CD4-positive, alpha-beta T cell (primary cell): ENCODE measurements at regions not wholly inside any gene's neighbourhood (a gene's known extent, or its start where the extent isn't known, plus 50 kb on each side); places are given as distances from the start of the nearest gene placed in this dataset.

Source experiments
- ATAC-seq: fragments of 200-7000 bp; cut with Tn5 transposase; one replicate; pipeline ENCODE4 v1.10.0; 2022; ENCODE audit warnings: mild to moderate bottlenecking; ENCODE audit not compliant: poor library complexity
- CTCF ChIA-PET: fragments of 350-600 bp; sonication (Branson Sonifier 250); formaldehyde crosslinking; loops from one replicate; lab custom pipeline; 2021; ENCODE audit warnings: antibody characterized with exemption, inconsistent platforms; lab: Charles Lee
- POLR2A ChIA-PET: fragments of 350-600 bp; sonication (Branson Sonifier 250); formaldehyde crosslinking; loops from one replicate; lab custom pipeline; 2021; ENCODE audit warnings: antibody characterized with exemption, inconsistent platforms; lab: Charles Lee
- DNase-seq, 14 experiments: peaks; one replicate each; pipeline ENCODE4 v3.0.0-alpha.2; 2013 to 2020; ENCODE audit warnings: mixed read lengths in 2 of 14
- H3K27ac ChIP-seq, 2 donors: one replicate each; pipeline versions ENCODE4 v1.5.1 to v1.7.0; 2013; ENCODE audit warnings: low read length in 2 of 2, low read depth in 1 of 2, mild to moderate bottlenecking in 1 of 2
- H3K27me3 ChIP-seq, 2 experiments: 1 replicate in 1 of 2; 2 replicates in 1 of 2; pipeline versions ENCODE4 v1.6.1 to v1.7.0; 2013; ENCODE audit warnings: low read length in 2 of 2, control low read depth in 1 of 2, mild to moderate bottlenecking in 1 of 2, moderate library complexity in 1 of 2; ENCODE audit not compliant: insufficient read depth in 2 of 2, control insufficient read depth in 1 of 2
- H3K36me3 ChIP-seq: one replicate; pipeline ENCODE4 v1.6.1; 2013; ENCODE audit warnings: low read length, control low read depth; ENCODE audit not compliant: insufficient read depth
- H3K4me1 ChIP-seq: one replicate; pipeline ENCODE4 v1.6.1; 2013; ENCODE audit warnings: low read length, control low read depth; ENCODE audit not compliant: insufficient read depth
- H3K4me3 ChIP-seq: one replicate; pipeline ENCODE4 v1.5.1; 2013; ENCODE audit warnings: mild to moderate bottlenecking, low read length, moderate library complexity
- H3K9me3 ChIP-seq, 2 experiments: 1 replicate in 1 of 2; 2 replicates in 1 of 2; pipeline versions ENCODE4 v1.6.1 to v1.7.0; 2013; ENCODE audit warnings: low read length in 2 of 2, mild to moderate bottlenecking in 2 of 2, control low read depth in 1 of 2, moderate library complexity in 1 of 2; ENCODE audit not compliant: control insufficient read depth in 1 of 2, insufficient read depth in 1 of 2
- H3K27ac Mint-ChIP-seq: one replicate; pipeline ENCODE4 v1.8.0; 2020; ENCODE audit warnings: mixed read lengths
- H3K27me3 Mint-ChIP-seq: one replicate; pipeline ENCODE4 v1.8.0; 2021; ENCODE audit warnings: mixed read lengths
- H3K36me3 Mint-ChIP-seq: one replicate; pipeline ENCODE4 v1.8.0; 2021; ENCODE audit warnings: low read depth, mixed read lengths
- H3K4me1 Mint-ChIP-seq: one replicate; pipeline ENCODE4 v1.8.0; 2021; ENCODE audit warnings: low read depth, mixed read lengths
- H3K4me3 Mint-ChIP-seq: one replicate; pipeline ENCODE4 v1.8.0; 2020; ENCODE audit warnings: mild to moderate bottlenecking, mixed read lengths
- H3K9me3 Mint-ChIP-seq: one replicate; pipeline ENCODE4 v1.8.0; 2020; ENCODE audit warnings: mixed read lengths
- intact Hi-C, 2 experiments: fragments of 100-400 bp; cut with DNase I in 1 of 2; cut with micrococcal nuclease in 1 of 2; formaldehyde crosslinking; loops; one replicate each; pipeline versions ENCODE4 v1.15.1 to v1.9.0; 2023 to 2025; cut with DNase I, micrococcal nuclease
- TF ChIP-seq, protein P1 (sequence below): fragments of 200-600 bp; IDR thresholded peaks from one replicate; pipeline ENCODE4 v1.8.0; 2022; ENCODE audit warnings: antibody characterized with exemption, mild to moderate bottlenecking

GRCh38 chr18:75154259-75154658 is 54.7 kb downstream of the PTGR3 start:
- no peaks in the 10 kb centered on the region for H3K4me1 Mint-ChIP-seq

GRCh38 chr18:75143851-75144250 is 65.1 kb downstream of the PTGR3 start:
- intact Hi-C loops, result no loop called here
- POLR2A ChIA-PET, result no interaction called here
- no peaks in the 10 kb centered on the region for H3K36me3 Mint-ChIP-seq
- no peaks in the 10 kb centered on the region for H3K27me3 ChIP-seq
- no peak overlapping the region for H3K27ac ChIP-seq
- H3K27me3 Mint-ChIP-seq, result no peaks in the 10 kb centered on the region
- H3K4me1 ChIP-seq, result no peaks in the 10 kb centered on the region
- no peaks in the 10 kb centered on the region for H3K4me1 Mint-ChIP-seq
- H3K27ac Mint-ChIP-seq, result no peak overlapping the region
- H3K9me3 ChIP-seq, result peaks cover 3 to 10% of the 10 kb centered on the region in 2 experiments
- ATAC-seq (no peak), DNase-seq (no peak)
- CTCF ChIA-PET, result no interaction called here
- TF ChIP-seq, protein P1, sequence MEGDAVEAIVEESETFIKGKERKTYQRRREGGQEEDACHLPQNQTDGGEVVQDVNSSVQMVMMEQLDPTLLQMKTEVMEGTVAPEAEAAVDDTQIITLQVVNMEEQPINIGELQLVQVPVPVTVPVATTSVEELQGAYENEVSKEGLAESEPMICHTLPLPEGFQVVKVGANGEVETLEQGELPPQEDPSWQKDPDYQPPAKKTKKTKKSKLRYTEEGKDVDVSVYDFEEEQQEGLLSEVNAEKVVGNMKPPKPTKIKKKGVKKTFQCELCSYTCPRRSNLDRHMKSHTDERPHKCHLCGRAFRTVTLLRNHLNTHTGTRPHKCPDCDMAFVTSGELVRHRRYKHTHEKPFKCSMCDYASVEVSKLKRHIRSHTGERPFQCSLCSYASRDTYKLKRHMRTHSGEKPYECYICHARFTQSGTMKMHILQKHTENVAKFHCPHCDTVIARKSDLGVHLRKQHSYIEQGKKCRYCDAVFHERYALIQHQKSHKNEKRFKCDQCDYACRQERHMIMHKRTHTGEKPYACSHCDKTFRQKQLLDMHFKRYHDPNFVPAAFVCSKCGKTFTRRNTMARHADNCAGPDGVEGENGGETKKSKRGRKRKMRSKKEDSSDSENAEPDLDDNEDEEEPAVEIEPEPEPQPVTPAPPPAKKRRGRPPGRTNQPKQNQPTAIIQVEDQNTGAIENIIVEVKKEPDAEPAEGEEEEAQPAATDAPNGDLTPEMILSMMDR, result no peak
- no peak overlapping the region for H3K4me3 Mint-ChIP-seq
- H3K36me3 ChIP-seq, result no peaks in the 10 kb centered on the region
- H3K9me3 Mint-ChIP-seq, result peaks cover 14% of the 10 kb centered on the region
- H3K4me3 ChIP-seq, result no peak overlapping the region

More at GRCh38 chr18:75154259-75154658, 54.7 kb downstream of the PTGR3 start:
- Histone ChIP-seq H3K36me3 (no peaks in the 10 kb centered on the region), H3K4me3 (no peak overlapping the region), H3K4me1 (no peaks in the 10 kb centered on the region), H3K27me3 (no peaks in the 10 kb centered on the region), H3K9me3 (peaks cover 4 to 17% of the 10 kb centered on the region in 2 experiments), H3K27ac (no peak overlapping the region)
- Mint-ChIP-seq H3K36me3 (no peaks in the 10 kb centered on the region), H3K27me3 (no peaks in the 10 kb centered on the region), H3K27ac (no peak overlapping the region), H3K9me3 (peaks cover 2% of the 10 kb centered on the region), H3K4me3 (no peak overlapping the region)
- CTCF ChIA-PET, result no interaction called here
- TF ChIP-seq, protein P1, result no peak
- intact Hi-C loops, result no loop called here
- no peak for DNase-seq
- no peak for ATAC-seq
- POLR2A ChIA-PET, result no interaction called here

- POLR2A ChIA-PET, result no interaction called here
- ATAC-seq (no peak), DNase-seq (no peak)
- Histone ChIP-seq H3K36me3 (no peaks in the 10 kb centered on the region), H3K27ac (no peak overlapping the region), H3K9me3 (peaks cover 3 to 10% of the 10 kb centered on the region in 2 experiments), H3K27me3 (no peaks in the 10 kb centered on the region), H3K4me3 (no peak overlapping the region), H3K4me1 (no peaks in the 10 kb centered on the region)
- Mint-ChIP-seq H3K27me3 (no peaks in the 10 kb centered on the region), H3K4me3 (no peak overlapping the region), H3K36me3 (no peaks in the 10 kb centered on the region), H3K4me1 (no peaks in the 10 kb centered on the region), H3K9me3 (peaks cover 14% of the 10 kb centered on the region), H3K27ac (no peak overlapping the region)
- TF ChIP-seq, protein P1, result no peak
- intact Hi-C loops, result no loop called here
- CTCF ChIA-PET, result no interaction called here
Measured at GRCh38 chr18:75142677-75143076, 66.3 kb downstream of the PTGR3 start.
